ENCODE measurements at regions not wholly inside any gene's neighbourhood (a gene's known extent, or its start where the extent isn't known, plus 50 kb on each side); places are given as distances from the start of the nearest gene placed in this dataset.

- Histone ChIP-seq H3K9me2 (ENCODE audit: insufficient read depth) (no peaks in the 10 kb centered on the region), H3K27ac (ENCODE audit: low read depth, low read length) (no peak overlapping the region), H3K4me1 (ENCODE audit: control insufficient read depth in 1 of 2, insufficient read depth in 2 of 2, low read length in 2 of 2) (no peaks in the 10 kb centered on the region; a peak in 1 of 4 replicates), H3K4me2 (ENCODE audit: low read length) (no peak overlapping the region), H3K9ac (ENCODE audit: low read length) (no peak overlapping the region), H3K79me2 (ENCODE audit: insufficient read depth, low read length) (no peaks in the 10 kb centered on the region), H3K27me3 (ENCODE audit: insufficient read depth, low read length) (no peaks in the 10 kb centered on the region), H4K20me1 (ENCODE audit: insufficient read depth) (no peaks in the 10 kb centered on the region), H3K36me3 (ENCODE audit: control insufficient read depth in 1 of 2, insufficient read depth in 2 of 2, low read length in 2 of 2) (no peaks in the 10 kb centered on the region), H3K4me3 (replicated peaks in 1 of 2; ENCODE audit: low read depth in 1 of 2, low read length in 2 of 2) (no peak overlapping the region), H2AFZ (ENCODE audit: low read depth, low read length, poor library complexity, severe bottlenecking) (no peak overlapping the region), H3K9me3 (ENCODE audit: control insufficient read depth in 1 of 2, insufficient read depth in 1 of 2, low read depth in 1 of 2, low read length in 2 of 2) (peaks cover 12 to 21% of the 10 kb centered on the region in 2 experiments; a peak in 2 of 4 replicates)
- ChIA-PET RAD21 (ENCODE audit: low non-redundant PET in 1 of 2, low total read pairs in 2 of 2, uncharacterized antibody in 2 of 2, unreplicated experiment in 2 of 2) (no interaction called here), CTCF (no interaction called here), POLR2A (no interaction called here)
- ATAC-seq = no peak
- TF ChIP-seq MAX (IDR thresholded peaks at IDR 0.05) (no peak), SIN3A (IDR thresholded peaks at IDR 0.05; ENCODE audit: low read depth) (no peak), EZH2phosphoT487 (IDR thresholded peaks at IDR 0.05; ENCODE audit: borderline replicate concordance) (no peak), POLR2AphosphoS5 (IDR thresholded peaks at IDR 0.05; ENCODE audit: low read depth, low read length) (no peak), ELF1 (IDR thresholded peaks at IDR 0.05; ENCODE audit: borderline replicate concordance, low read depth) (no peak), SRF (IDR thresholded peaks at IDR 0.05; ENCODE audit: low read depth) (no peak), ATF3 (IDR thresholded peaks at IDR 0.05) (no peak), CTCF (IDR thresholded peaks at IDR 0.05 in 2 of 3, conservative IDR thresholded peaks at IDR 0.05 in 1 of 3; ENCODE audit: borderline replicate concordance in 1 of 3, insufficient read depth in 1 of 3, low read depth in 2 of 3, low read length in 2 of 3) (no peak), JUND (IDR thresholded peaks at IDR 0.05) (no peak)
- no TSS peak for BruUV-seq (replicated peaks)
- no peak for DNase-seq (ENCODE audit: low read depth, low spot score)
- intact Hi-C loops (cut with micrococcal nuclease) = no loop called here
Observed at GRCh38 chr13:57470491-57470890, 161.1 kb upstream of the PCDH17 start.

- CTCF ChIA-PET = no interaction called here
- no peaks in the 10 kb centered on the region for H3K4me1 ChIP-seq (ENCODE audit: control insufficient read depth in 1 of 2, insufficient read depth in 2 of 2, low read length in 2 of 2)
- no peaks in the 10 kb centered on the region for H4K20me1 ChIP-seq (ENCODE audit: insufficient read depth)
- RAD21 ChIA-PET (ENCODE audit: low non-redundant PET in 1 of 2, low total read pairs in 2 of 2, uncharacterized antibody in 2 of 2, unreplicated experiment in 2 of 2) = no interaction called here
- TF ChIP-seq EZH2 (IDR thresholded peaks at IDR 0.05) (no peak), POLR2A (IDR thresholded peaks at IDR 0.05; ENCODE audit: borderline replicate concordance, extremely low read depth, insufficient read depth, insufficient read length) (no peak), ZNF274 (IDR thresholded peaks at IDR 0.05; ENCODE audit: low read depth, low read length) (no peak), ZFX (IDR thresholded peaks at IDR 0.05) (no peak), SP1 (IDR thresholded peaks at IDR 0.05; ENCODE audit: low read depth) (no peak), EGR1 (IDR thresholded peaks at IDR 0.05; ENCODE audit: low read depth) (no peak), CEBPB (IDR thresholded peaks at IDR 0.05; ENCODE audit: low read depth) (no peak)
- BruUV-seq (replicated peaks) = no TSS peak
- no peak overlapping the region for H3K4me2 ChIP-seq (ENCODE audit: low read length)
- no peak overlapping the region for H3K9ac ChIP-seq (ENCODE audit: low read length)
- POLR2A ChIA-PET = no interaction called here
- no peak overlapping the region for H3K27ac ChIP-seq (ENCODE audit: low read depth, low read length)
- H2AFZ ChIP-seq (ENCODE audit: low read depth, low read length, poor library complexity, severe bottlenecking) = no peak overlapping the region
- H3K4me3 ChIP-seq (replicated peaks in 1 of 2; ENCODE audit: low read depth in 1 of 2, low read length in 2 of 2) = no peak overlapping the region
- intact Hi-C loops (cut with micrococcal nuclease) = no loop called here
- DNase-seq (ENCODE audit: low read depth, low spot score) (no peak), ATAC-seq (no peak)
- no peaks in the 10 kb centered on the region for H3K36me3 ChIP-seq (ENCODE audit: control insufficient read depth in 1 of 2, insufficient read depth in 2 of 2, low read length in 2 of 2)
- H3K9me3 ChIP-seq (ENCODE audit: control insufficient read depth in 1 of 2, insufficient read depth in 1 of 2, low read depth in 1 of 2, low read length in 2 of 2) = peaks cover 6 to 17% of the 10 kb centered on the region in 2 experiments; a peak in 3 of 4 replicates
- H3K79me2 ChIP-seq (ENCODE audit: insufficient read depth, low read length) = no peaks in the 10 kb centered on the region
- no peaks in the 10 kb centered on the region for H3K27me3 ChIP-seq (ENCODE audit: insufficient read depth, low read length)
- H3K9me2 ChIP-seq (ENCODE audit: insufficient read depth) = no peaks in the 10 kb centered on the region
Observed at GRCh38 chr13:57491318-57491717, 140.2 kb upstream of the PCDH17 start.
